HepG2 (cell line): ENCODE measurements at regions not wholly inside any gene's neighbourhood (a gene's known extent, or its start where the extent isn't known, plus 50 kb on each side); places are given as distances from the start of the nearest gene placed in this dataset.
A peak's percentile ranks its signal among the peaks of the same experiment; 100 is the strongest.

Experiments
- ATAC-seq: fragments of 200-7000 bp; cut with Tn5 transposase; 3 replicates; pipeline ENCODE4 v1.9.1; 2020; ENCODE audit warnings: mild to moderate bottlenecking, moderate library complexity
- BruUV-seq: library from RNA; stranded (reverse); fragments of 400-500 nt; replicated peaks from 2 replicates; lab custom pipeline; 2021; lab: Mats Ljungman, UMichigan
- CTCF ChIA-PET: fragments of 300-600 bp; formaldehyde crosslinking; extraction: SDS; loops from one replicate; lab custom pipeline; 2021; ENCODE audit warnings: low total read pairs, inconsistent platforms, low intra/inter-chr PET ratio; lab: Yijun Ruan, JAX
- POLR2A ChIA-PET: fragments of 350-600 bp; sonication (Branson Sonifier 250); formaldehyde crosslinking; loops from one replicate; lab custom pipeline; 2020; ENCODE audit warnings: antibody characterized with exemption, inconsistent platforms; lab: Yijun Ruan, JAX
- DNase-seq: peaks from one replicate; pipeline ENCODE4 v3.0.0-alpha.2; 2015; ENCODE audit warnings: low spot score
- FAIRE-seq: peaks from 3 replicates; lab custom pipeline; 2011; peaks lifted over from hg19 to GRCh38; lab: Jason Lieb, UNC
- H2AFZ ChIP-seq: one replicate; pipeline ENCODE4 v1.6.1; 2011; ENCODE audit warnings: low read length, inconsistent platforms
- H3K27ac ChIP-seq: fragments of 300-600 bp; 3 replicates; pipeline ENCODE4 v1.8.0; 2011; ENCODE audit warnings: mixed run types, mild to moderate bottlenecking, mixed read lengths, low read length, inconsistent platforms; ENCODE audit not compliant: insufficient read depth; ENCODE audit errors: extremely low read length
- H3K27me3 ChIP-seq, 2 experiments: fragments of 200-600 bp in 1 of 2; 2 replicates in 1 of 2; 3 replicates in 1 of 2; pipeline versions ENCODE4 v1.6.0 to v1.8.0; 2011; ENCODE audit warnings: low read length in 2 of 2, mild to moderate bottlenecking in 2 of 2, moderate library complexity in 2 of 2, inconsistent platforms in 1 of 2; ENCODE audit not compliant: insufficient read depth in 2 of 2, control insufficient read depth in 1 of 2
- H3K36me3 ChIP-seq, 2 experiments: fragments of 200-600 bp in 1 of 2; replicated peaks in 1 of 2; 2 replicates in 1 of 2; 3 replicates in 1 of 2; pipeline versions ENCODE4 v1.5.1 to v1.8.0; 2011; ENCODE audit warnings: low read length in 2 of 2, inconsistent platforms in 1 of 2; ENCODE audit not compliant: insufficient read depth in 2 of 2, control insufficient read depth in 1 of 2
- H3K4me1 ChIP-seq: 2 replicates; pipeline ENCODE4 v1.5.1; 2012; ENCODE audit warnings: low read length, inconsistent platforms; ENCODE audit not compliant: insufficient read depth
- H3K4me2 ChIP-seq: 2 replicates; pipeline ENCODE4 v1.6.0; 2011; ENCODE audit warnings: low read depth, low read length, inconsistent platforms
- H3K4me3 ChIP-seq, 3 experiments: fragments of 200-600 bp in 1 of 3; sonication (generic), shearing (Covaris generic) in 1 of 3; replicated peaks in 1 of 3; 2 replicates each; pipeline ENCODE4 v1.5.1; 2011 to 2016; ENCODE audit warnings: low read length in 3 of 3, inconsistent platforms in 2 of 3, low read depth in 2 of 3, mild to moderate bottlenecking in 2 of 3, control low read depth in 1 of 3, mixed read lengths in 1 of 3; ENCODE audit not compliant: insufficient read depth in 1 of 3
- H3K79me2 ChIP-seq: one replicate; pipeline ENCODE4 v1.6.1; 2011; ENCODE audit warnings: low read length, inconsistent platforms; ENCODE audit not compliant: insufficient read depth
- H3K9ac ChIP-seq: 2 replicates; pipeline ENCODE4 v1.6.0; 2011; ENCODE audit warnings: mild to moderate bottlenecking, low read depth, low read length, inconsistent platforms; ENCODE audit not compliant: insufficient read depth
- H3K9me3 ChIP-seq: 2 replicates; pipeline ENCODE4 v1.5.1; 2012; ENCODE audit warnings: mild to moderate bottlenecking, low read length
- H4K20me1 ChIP-seq: 2 replicates; pipeline ENCODE4 v1.6.0; 2011; ENCODE audit warnings: inconsistent platforms, mild to moderate bottlenecking, low read length, moderate library complexity; ENCODE audit not compliant: insufficient read depth
- FOXA1 ChIP-seq, 2 experiments: fragments of 450-650 bp in 1 of 2; sonication (generic) in 1 of 2; formaldehyde crosslinking in 1 of 2; IDR thresholded peaks; 2 replicates each; pipeline versions ENCODE4 v1.4.0 to v1.6.1; 2016 to 2020; ENCODE audit warnings: missing genetic modification reagents in 1 of 2
- HNRNPK ChIP-seq: fragments of 200-400 bp; formaldehyde crosslinking; IDR thresholded peaks from 2 replicates; pipeline ENCODE4 v1.6.1; 2018; ENCODE audit warnings: low read length, low read depth, moderate library complexity, mild to moderate bottlenecking; ENCODE audit not compliant: poor library complexity, severe bottlenecking
- KAT8 ChIP-seq: IDR thresholded peaks from 2 replicates; pipeline ENCODE4 v1.6.1; 2016; ENCODE audit warnings: missing genetic modification reagents, missing compliant biosample characterization
- KDM4B ChIP-seq: sonication (generic); formaldehyde crosslinking; IDR thresholded peaks from 2 replicates; pipeline ENCODE4 v1.4.0; 2020; ENCODE audit warnings: missing genetic modification reagents
- MED13 ChIP-seq: sonication (generic); formaldehyde crosslinking; IDR thresholded peaks from 2 replicates; pipeline ENCODE4 v1.5.0; 2020; ENCODE audit warnings: missing genetic modification reagents
- NCOA5 ChIP-seq: sonication (generic); formaldehyde crosslinking; IDR thresholded peaks from 2 replicates; pipeline ENCODE4 v1.4.0; 2020; ENCODE audit warnings: missing genetic modification reagents
- RXRA ChIP-seq: sonication (generic); formaldehyde crosslinking; IDR thresholded peaks from 2 replicates; pipeline ENCODE4 v1.5.1; 2020; ENCODE audit warnings: missing genetic modification reagents
- ZBTB10 ChIP-seq: sonication (generic); formaldehyde crosslinking; IDR thresholded peaks from 2 replicates; pipeline ENCODE4 v1.4.0; 2020; ENCODE audit warnings: missing genetic modification reagents, borderline replicate concordance
- ZNF460 ChIP-seq: sonication (generic); formaldehyde crosslinking; IDR thresholded peaks from 2 replicates; pipeline ENCODE4 v1.5.1; 2020; ENCODE audit warnings: missing genetic modification reagents, mild to moderate bottlenecking, borderline replicate concordance
- ZNF547 ChIP-seq: sonication (generic); formaldehyde crosslinking; IDR thresholded peaks from 2 replicates; pipeline ENCODE4 v1.5.1; 2020; ENCODE audit warnings: mild to moderate bottlenecking, missing genetic modification reagents
- WGBS: methylation state at CpG from one replicate; pipeline ENCODE4 v1.1.6; 2017; ENCODE audit warnings: low lambda C conversion rate; 5-methylcytosine and 5-hydroxymethylcytosine counted together
- in situ Hi-C: cut with HindIII; loops from 2 replicates; pipeline ENCODE4 v1.10.0; 2017; ENCODE audit warnings: low pct_unique_long_range_greater_than_20kb; ENCODE audit not compliant: extremely low pct_ligation_motif_present
- intact Hi-C: fragments of 100-400 bp; cut with micrococcal nuclease; formaldehyde crosslinking; loops from one replicate; pipeline ENCODE4 v1.10.0; 2022; ENCODE audit not compliant: unreplicated experiment

GRCh38 chr18:42510540-42510939 is 555.5 kb downstream of the PIK3C3 start:
- H3K9me3 ChIP-seq = 0 out of 2 replicates have a peak, but pooled peaks cover 6% of the 10 kb centered on the region
- TF ChIP-seq HNRNPK (peak; percentile 58), KDM4B (no peak)
- no peaks in the 10 kb centered on the region for H3K79me2 ChIP-seq
- no peaks in the 10 kb centered on the region for H3K4me1 ChIP-seq
- ATAC-seq (no peak), DNase-seq (no peak), FAIRE-seq (no peak)
- intact Hi-C loops = no loop called here
- H3K27ac ChIP-seq = no peak overlapping the region
- no peaks in the 10 kb centered on the region for H4K20me1 ChIP-seq
- in situ Hi-C loops = no loop called here
- BruUV-seq = no TSS peak
- H3K9ac ChIP-seq = no peak overlapping the region
- no peak overlapping the region for H3K4me2 ChIP-seq
- no peak overlapping the region for H2AFZ ChIP-seq
- no peaks in the 10 kb centered on the region for H3K27me3 ChIP-seq
- CTCF ChIA-PET = no interaction called here
- H3K36me3 ChIP-seq = no peaks in the 10 kb centered on the region
- no peak overlapping the region for H3K4me3 ChIP-seq
- POLR2A ChIA-PET = no interaction called here

- intact Hi-C loops = no loop called here
- CTCF ChIA-PET = no interaction called here
These were observed 558.4 kb downstream of the PIK3C3 start for GRCh38 chr18:42513441-42513840.

GRCh38 chr18:42514512-42514911 is 559.5 kb downstream of the PIK3C3 start:
- WGBS = 47% methylated on average over 3 of the region's 3 CpGs
- FAIRE-seq (no peak), ATAC-seq (no peak), DNase-seq (no peak)
- Histone ChIP-seq H4K20me1 (no peaks in the 10 kb centered on the region), H3K9me3 (peaks cover 6% of the 10 kb centered on the region; the same call in 1 of the 2 replicates), H3K4me3 (no peak overlapping the region), H3K9ac (no peak overlapping the region), H3K27me3 (no peaks in the 10 kb centered on the region), H3K4me1 (no peaks in the 10 kb centered on the region), H3K36me3 (no peaks in the 10 kb centered on the region), H3K4me2 (no peak overlapping the region), H3K27ac (no peak overlapping the region), H3K79me2 (no peaks in the 10 kb centered on the region), H2AFZ (no peak overlapping the region)
- ChIA-PET CTCF (no interaction called here), POLR2A (no interaction called here)
- in situ Hi-C loops = no loop called here
- intact Hi-C loops = no loop called here
- no TSS peak for BruUV-seq
- no peak for TF ChIP-seq ZNF460 (CRISPR knock-in tag)
- TF ChIP-seq ZNF547 (CRISPR knock-in tag) = no peak
- TF ChIP-seq MED13 (CRISPR knock-in tag) = no peak
- TF ChIP-seq ZBTB10 = no peak
- TF ChIP-seq FOXA1 (IDR thresholded peaks at IDR 0.05) = no peak
- no peak for TF ChIP-seq FOXA1 (CRISPR knock-in tag; IDR thresholded peaks at IDR 0.05)
- TF ChIP-seq KAT8 (CRISPR knock-in tag) = no peak
- no peak for TF ChIP-seq NCOA5 (CRISPR knock-in tag)
- no peak for TF ChIP-seq KDM4B

More at GRCh38 chr18:42513441-42513840, 558.4 kb downstream of the PIK3C3 start:
- POLR2A ChIA-PET = no interaction called here
- FAIRE-seq = no peak
- Histone ChIP-seq H3K9ac (no peak overlapping the region), H3K4me3 (no peak overlapping the region), H3K79me2 (no peaks in the 10 kb centered on the region), H3K36me3 (no peaks in the 10 kb centered on the region), H2AFZ (no peak overlapping the region), H3K9me3 (peaks cover 6% of the 10 kb centered on the region; the same call in 1 of the 2 replicates), H3K4me2 (no peak overlapping the region), H3K27ac (no peak overlapping the region), H3K27me3 (no peaks in the 10 kb centered on the region), H3K4me1 (no peaks in the 10 kb centered on the region), H4K20me1 (no peaks in the 10 kb centered on the region)
- TF ChIP-seq RXRA (CRISPR knock-in tag) = no peak
- 90% methylated on average over 1 of the region's 1 CpG for WGBS
- in situ Hi-C loops = no loop called here
- no peak for ATAC-seq
- no TSS peak for BruUV-seq
- DNase-seq = no peak
